ENCODE measurements at regions not wholly inside any gene's neighbourhood (a gene's known extent, or its start where the extent isn't known, plus 50 kb on each side); places are given as distances from the start of the nearest gene placed in this dataset.

- no peak for DNase-seq
Observed at GRCh38 chr22:22421392-22421791, 87.2 kb downstream of the ZNF280B start.

GRCh38 chr22:22422629-22423112, 85.9 kb downstream of the ZNF280B start:
- DNase-seq = peak; percentile 55

GRCh38 chr22:22423681-22424080, 84.9 kb downstream of the ZNF280B start:
- DNase-seq = no peak

- no peak for DNase-seq
Observed at GRCh38 chr22:22424210-22424800, 84.2 kb downstream of the ZNF280B start.

GRCh38 chr22:22424956-22425355, 83.6 kb downstream of the ZNF280B start:
- no peak for DNase-seq

- DNase-seq = no peak
Observed at GRCh38 chr22:22425356-22425755, 83.2 kb downstream of the ZNF280B start.

GRCh38 chr22:22425783-22426624, 82.5 kb downstream of the ZNF280B start:
- DNase-seq = no peak

- DNase-seq = no peak
Observed at GRCh38 chr22:22427542-22428065, 80.9 kb downstream of the ZNF280B start.

GRCh38 chr22:22428222-22429098, 80.1 kb downstream of the ZNF280B start:
- no peak for DNase-seq

GRCh38 chr22:22429369-22430108, 79.0 kb downstream of the ZNF280B start:
- no peak for DNase-seq

GRCh38 chr22:22430111-22430820, 78.3 kb downstream of the ZNF280B start:
- no peak for DNase-seq

- peak; percentile 49 for DNase-seq
Observed at GRCh38 chr22:22431271-22432220, 77.0 kb downstream of the ZNF280B start.

- no peak for DNase-seq
Observed at GRCh38 chr22:22432479-22432878, 76.1 kb downstream of the ZNF280B start.

- no peak for DNase-seq
Observed at GRCh38 chr22:22432937-22433336, 75.6 kb downstream of the ZNF280B start.

- no peak for DNase-seq
Observed at GRCh38 chr22:22433770-22434169, 74.8 kb downstream of the ZNF280B start.
